GM13976 (cell line): ENCODE measurements at regions not wholly inside any gene's neighbourhood (a gene's known extent, or its start where the extent isn't known, plus 50 kb on each side); places are given as distances from the start of the nearest gene placed in this dataset.

Experiments
- DNase-seq: peaks from one replicate; pipeline ENCODE4 v3.0.0; 2012; ENCODE audit warnings: low spot score
- CTCF ChIP-seq: IDR thresholded peaks from 2 replicates; pipeline ENCODE4 v1.5.1; 2012; ENCODE audit warnings: borderline replicate concordance, mild to moderate bottlenecking; ENCODE audit not compliant: insufficient read depth; ENCODE audit errors: extremely low read depth, missing control alignments, control extremely low read depth
- in situ Hi-C: fragments of 300-500 bp; cut with MboI; formaldehyde crosslinking; loops from one replicate; pipeline ENCODE4 v1.12.0; 2022; ENCODE audit warnings: low sequenced_read_pairs, mixed read lengths, inconsistent platforms; ENCODE audit not compliant: unreplicated experiment

GRCh38 chr1:184910691-184911091 lies 63.6 kb downstream of the NIBAN1 start:
- TF ChIP-seq CTCF: no peak
- no peak for DNase-seq
- in situ Hi-C loops: no loop called here

GRCh38 chr1:184910005-184910404 lies 64.3 kb downstream of the NIBAN1 start:
- TF ChIP-seq CTCF: no peak
- in situ Hi-C loops: no loop called here
- DNase-seq: no peak

- DNase-seq: no peak
- in situ Hi-C loops: no loop called here
- TF ChIP-seq CTCF: no peak
These were observed 65.3 kb downstream of the NIBAN1 start for GRCh38 chr1:184909019-184909418.

GRCh38 chr1:184908506-184908905 lies 65.8 kb downstream of the NIBAN1 start:
- TF ChIP-seq CTCF: no peak
- no peak for DNase-seq
- in situ Hi-C loops: no loop called here

GRCh38 chr1:184907500-184907899 lies 66.8 kb downstream of the NIBAN1 start:
- TF ChIP-seq CTCF: no peak
- DNase-seq: no peak
- in situ Hi-C loops: no loop called here

GRCh38 chr1:184906761-184907160 lies 67.5 kb downstream of the NIBAN1 start:
- no peak for TF ChIP-seq CTCF
- no peak for DNase-seq
- in situ Hi-C loops: no loop called here
